Transverse colon (tissue), 4 donors: ENCODE measurements at regions not wholly inside any gene's neighbourhood (a gene's known extent, or its start where the extent isn't known, plus 50 kb on each side); places are given as distances from the start of the nearest gene placed in this dataset.

ENCODE experiments used
- DNase-seq: peaks from one replicate; pipeline ENCODE4 v3.0.0-alpha.2; 2019
- H3K27ac ChIP-seq, 4 donors: fragments of 200-600 bp; sonication (generic); 2 replicates each; pipeline ENCODE4 v1.5.1; 2016 to 2018; ENCODE audit warnings: inconsistent platforms in 4 of 4
- H3K27me3 ChIP-seq: fragments of 200-600 bp; sonication (generic); 2 replicates; pipeline ENCODE4 v1.5.1; 2017; ENCODE audit warnings: inconsistent platforms
- H3K36me3 ChIP-seq, 4 donors: fragments of 200-600 bp; sonication (generic); 2 replicates each; pipeline ENCODE4 v1.5.1; 2017 to 2019; ENCODE audit warnings: inconsistent platforms in 4 of 4
- H3K4me1 ChIP-seq, 4 donors: fragments of 200-600 bp; sonication (generic); 2 replicates each; pipeline ENCODE4 v1.5.1; 2017 to 2020; ENCODE audit warnings: inconsistent platforms in 4 of 4
- H3K4me3 ChIP-seq, 4 donors: fragments of 200-600 bp; sonication (generic); 1 replicate in 1 of 4; 2 replicates in 3 of 4; pipeline versions ENCODE4 v1.5.1 to v1.6.1; 2017 to 2019; ENCODE audit warnings: inconsistent platforms in 4 of 4
- H3K9me3 ChIP-seq, 2 donors: fragments of 200-600 bp; sonication (generic); 2 replicates each; pipeline ENCODE4 v1.5.1; 2017 to 2019; ENCODE audit warnings: inconsistent platforms in 2 of 2
- CTCF ChIP-seq, 5 experiments: fragments of 200-600 bp in 3 of 5; fragments of 450-650 bp in 2 of 5; sonication (generic) in 3 of 5; IDR thresholded peaks; 1 replicate in 2 of 5; 2 replicates in 3 of 5; pipeline ENCODE4 v1.5.1; 2016 to 2017; ENCODE audit warnings: antibody characterized with exemption in 5 of 5, inconsistent platforms in 3 of 5, mild to moderate bottlenecking in 2 of 5, moderate library complexity in 1 of 5
- EP300 ChIP-seq: sonication (generic); formaldehyde crosslinking; IDR thresholded peaks from one replicate; pipeline ENCODE4 v1.6.1; 2017; ENCODE audit warnings: antibody characterized with exemption, low read depth
- POLR2A ChIP-seq: fragments of 450-650 bp; IDR thresholded peaks from one replicate; pipeline ENCODE4 v1.6.1; 2016; ENCODE audit warnings: antibody characterized with exemption, mild to moderate bottlenecking, moderate library complexity
- POLR2AphosphoS5 ChIP-seq, 3 donors: sonication (generic); formaldehyde crosslinking; IDR thresholded peaks; one replicate each; pipeline ENCODE4 v1.6.1; 2016; ENCODE audit warnings: antibody characterized with exemption in 3 of 3
- WGBS, 2 donors: methylation state at CpG; one replicate each; pipeline ENCODE4 v1.1.5; 2018; ENCODE audit warnings: low coverage in 1 of 2; 5-methylcytosine and 5-hydroxymethylcytosine counted together
- in situ Hi-C, 4 donors: fragments of 200-750 bp; cut with MboI; loops; one replicate each; pipeline versions ENCODE4 v1.15.0 to v1.15.1; 2017; ENCODE audit warnings: low sequenced_read_pairs in 3 of 4, low pct_ligation_motif_present in 1 of 4, low pct_unique_long_range_greater_than_20kb in 1 of 4
- intact Hi-C: fragments of 100-400 bp; cut with DNase I; formaldehyde crosslinking; loops from one replicate; pipeline ENCODE4 v1.15.1; 2023; ENCODE audit warnings: low total_unique reads

DNA sequence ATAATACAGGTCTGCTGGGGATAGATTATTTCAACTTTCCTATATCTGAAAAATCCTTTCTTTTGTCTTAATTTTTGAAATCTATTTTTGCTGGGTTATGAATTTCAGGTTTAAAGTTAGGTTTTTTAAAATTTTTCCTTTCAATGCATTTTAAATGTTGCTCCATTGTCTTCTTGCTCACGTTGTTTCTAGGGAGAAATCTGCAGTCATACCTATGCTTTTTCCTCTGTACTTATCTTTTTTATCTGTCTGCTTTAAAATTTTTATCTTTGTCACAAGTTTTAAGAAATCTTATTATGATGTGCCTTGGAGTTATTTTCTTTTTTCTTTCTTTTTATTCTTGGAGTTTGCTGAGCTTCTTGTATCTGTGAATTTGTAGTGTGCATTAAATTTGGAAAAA lies 412.0 kb upstream of the KIF2A start:
- no peak for TF ChIP-seq CTCF (IDR thresholded peaks at IDR 0.05)
- no peak for TF ChIP-seq EP300
- no peak for TF ChIP-seq POLR2AphosphoS5 (IDR thresholded peaks at IDR 0.05)
- TF ChIP-seq POLR2A: no peak
- Histone ChIP-seq H3K4me3 (no peak overlapping the region), H3K27ac (no peak overlapping the region), H3K36me3 (no peaks in the 10 kb centered on the region), H3K27me3 (no peaks in the 10 kb centered on the region), H3K9me3 (no peaks in the 10 kb centered on the region), H3K4me1 (no peaks in the 10 kb centered on the region)
- WGBS, 2 donors: 33 to 50% methylated on average over 1 of the region's 1 CpG
- intact Hi-C loops (no loop called here), in situ Hi-C loops (no loop called here)
- no peak for DNase-seq

DNA sequence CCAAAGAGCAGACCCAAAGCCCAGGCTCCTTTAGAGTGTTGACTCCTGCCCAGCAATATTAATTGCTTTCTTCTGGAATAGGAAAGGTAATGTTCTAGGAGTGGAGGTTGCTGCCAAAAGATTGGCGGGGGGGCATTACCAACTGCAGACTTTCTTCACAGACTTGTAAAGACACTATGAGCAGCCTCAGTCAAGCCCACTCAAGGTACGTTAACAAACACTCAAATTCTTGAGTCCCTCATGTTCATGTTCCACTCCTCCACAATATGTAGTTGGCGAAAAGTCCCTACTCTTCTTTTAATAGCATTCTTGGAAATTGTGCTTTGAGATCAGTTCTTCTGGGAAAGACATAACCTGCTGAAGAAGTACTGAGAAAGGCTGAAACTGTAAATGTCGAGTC lies 409.2 kb upstream of the KIF2A start:
- no peaks in the 10 kb centered on the region for H3K27me3 ChIP-seq
- intact Hi-C loops: no loop called here
- TF ChIP-seq EP300 (no peak), POLR2A (no peak), POLR2AphosphoS5 (IDR thresholded peaks at IDR 0.05) (no peak), CTCF (IDR thresholded peaks at IDR 0.05) (no peak)
- no peaks in the 10 kb centered on the region for H3K4me1 ChIP-seq
- no peak for DNase-seq
- no peaks in the 10 kb centered on the region for H3K36me3 ChIP-seq
- no peak overlapping the region for H3K27ac ChIP-seq
- no peaks in the 10 kb centered on the region for H3K9me3 ChIP-seq
- 73 to 74% methylated on average over 4 of the region's 4 CpGs for WGBS, 2 donors
- in situ Hi-C loops: no loop called here
- H3K4me3 ChIP-seq: no peak overlapping the region

GRCh38 chr5:61897251-61897650 lies 408.8 kb upstream of the KIF2A start:
- Histone ChIP-seq H3K4me3 (no peak overlapping the region), H3K9me3 (no peaks in the 10 kb centered on the region), H3K4me1 (no peaks in the 10 kb centered on the region), H3K36me3 (no peaks in the 10 kb centered on the region), H3K27me3 (no peaks in the 10 kb centered on the region), H3K27ac (no peak overlapping the region)
- in situ Hi-C loops (no loop called here), intact Hi-C loops (no loop called here)
- DNase-seq: no peak
- TF ChIP-seq CTCF (IDR thresholded peaks at IDR 0.05): no peak

DNA sequence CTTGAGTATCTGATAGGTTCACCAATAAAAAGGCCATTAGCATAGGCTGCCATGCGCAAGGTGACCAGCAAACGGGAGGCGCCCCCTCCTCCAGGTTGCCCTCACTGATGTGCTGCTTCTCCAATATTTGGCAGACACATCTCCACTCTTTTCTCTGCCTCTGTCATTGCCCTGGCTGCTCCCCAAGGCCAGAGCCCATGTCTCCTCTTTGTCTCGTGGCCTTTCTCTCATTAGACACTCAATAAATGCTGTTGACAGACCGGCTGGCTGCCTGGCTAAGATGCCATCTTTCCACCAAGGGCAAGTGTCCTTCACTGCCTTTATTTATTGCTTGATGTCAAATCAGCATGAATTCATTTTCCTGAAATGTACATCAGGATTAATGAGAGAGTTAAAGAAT lies 404.0 kb upstream of the KIF2A start:
- no peaks in the 10 kb centered on the region for H3K4me1 ChIP-seq
- no peaks in the 10 kb centered on the region for H3K27me3 ChIP-seq
- WGBS, 2 donors: 87 to 92% methylated on average over 3 to 5 of the region's 5 CpGs
- H3K4me3 ChIP-seq: no peak overlapping the region
- intact Hi-C loops: no loop called here
- DNase-seq: no peak
- in situ Hi-C loops: no loop called here
- H3K9me3 ChIP-seq: no peaks in the 10 kb centered on the region
- no peaks in the 10 kb centered on the region for H3K36me3 ChIP-seq
- no peak overlapping the region for H3K27ac ChIP-seq
- TF ChIP-seq CTCF (IDR thresholded peaks at IDR 0.05) (no peak), POLR2A (no peak), EP300 (no peak), POLR2AphosphoS5 (IDR thresholded peaks at IDR 0.05) (no peak)
